ENCODE measurements at regions not wholly inside any gene's neighbourhood (a gene's known extent, or its start where the extent isn't known, plus 50 kb on each side); places are given as distances from the start of the nearest gene placed in this dataset.
"Not testable (repeated sequence)": the region's sequence is repeated elsewhere in the genome, so short reads cannot be mapped to it uniquely, and the experiment has no call there.

GRCh38 chr11:34750692-34751405 lies 130.0 kb downstream of the EHF start:
- DNase-seq, result no peak

DNA sequence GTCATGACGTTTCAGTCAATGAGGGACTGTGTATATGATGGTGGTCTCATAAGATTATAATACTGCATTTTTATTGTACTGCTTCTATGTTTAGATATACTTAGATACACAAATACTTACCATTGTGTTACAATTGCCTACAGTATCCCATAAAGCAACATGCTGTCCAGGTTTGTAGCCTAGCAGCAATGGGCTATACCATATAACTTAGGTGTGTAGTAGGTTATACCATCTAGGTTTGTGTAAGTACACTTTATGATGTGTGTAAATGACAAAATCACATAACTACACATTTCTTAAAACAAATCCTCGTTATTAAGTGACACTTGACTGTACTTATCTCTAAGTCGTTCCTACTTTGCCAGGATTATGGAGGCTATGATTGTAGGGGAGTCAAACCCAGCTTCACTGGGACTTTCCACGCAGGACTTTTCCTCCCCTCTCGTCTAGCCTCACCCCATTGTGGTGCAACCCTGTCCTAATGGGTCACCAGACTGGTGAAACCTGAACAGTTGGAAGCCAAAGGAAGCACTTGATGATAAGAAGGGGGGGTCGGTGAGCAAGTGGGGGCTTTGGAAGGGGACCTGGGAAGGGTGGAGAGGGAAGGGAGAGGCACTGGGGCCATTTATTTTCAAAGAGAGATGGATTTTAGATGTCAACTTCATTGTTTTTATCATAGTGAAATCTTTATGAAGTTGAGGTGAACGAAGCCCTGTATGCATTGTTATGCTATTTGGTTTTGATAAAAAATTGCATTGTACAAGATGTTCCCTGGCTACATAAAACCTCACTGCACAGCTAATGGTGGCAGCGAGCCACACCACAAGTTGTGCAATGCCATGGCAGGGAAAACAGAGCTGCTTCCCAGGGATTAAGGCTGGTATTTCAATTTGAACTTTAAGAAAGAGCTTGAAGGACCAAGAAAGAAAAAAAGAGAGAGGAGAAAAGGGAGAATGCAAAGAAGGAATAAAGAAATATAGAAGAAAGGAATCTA lies 129.1 kb downstream of the EHF start:
- DNase-seq, result no peak

GRCh38 chr11:34748036-34748435 lies 127.1 kb downstream of the EHF start:
- DNase-seq, result no peak

DNA sequence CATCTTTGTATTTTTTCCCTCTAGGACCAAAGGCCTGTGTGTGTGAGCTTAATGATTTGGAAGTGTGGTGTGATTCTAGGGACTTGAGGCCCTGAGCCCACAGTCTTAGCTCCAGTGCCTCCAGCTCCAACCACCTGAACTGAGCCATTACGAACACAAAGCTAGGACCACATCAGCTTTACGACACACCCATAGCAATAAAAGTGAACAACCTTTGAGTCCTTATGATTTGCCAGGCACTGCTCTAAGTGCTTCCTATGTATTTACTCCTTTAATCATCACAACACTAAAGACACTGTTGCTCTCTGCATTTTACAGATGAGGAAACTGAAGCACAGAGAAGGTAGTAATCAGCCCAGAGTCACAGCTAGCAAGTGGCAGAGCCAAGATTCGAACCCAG lies 126.4 kb downstream of the EHF start:
- DNase-seq, result no peak

GRCh38 chr11:34745195-34745594 lies 124.3 kb downstream of the EHF start:
- no peak for DNase-seq

DNA sequence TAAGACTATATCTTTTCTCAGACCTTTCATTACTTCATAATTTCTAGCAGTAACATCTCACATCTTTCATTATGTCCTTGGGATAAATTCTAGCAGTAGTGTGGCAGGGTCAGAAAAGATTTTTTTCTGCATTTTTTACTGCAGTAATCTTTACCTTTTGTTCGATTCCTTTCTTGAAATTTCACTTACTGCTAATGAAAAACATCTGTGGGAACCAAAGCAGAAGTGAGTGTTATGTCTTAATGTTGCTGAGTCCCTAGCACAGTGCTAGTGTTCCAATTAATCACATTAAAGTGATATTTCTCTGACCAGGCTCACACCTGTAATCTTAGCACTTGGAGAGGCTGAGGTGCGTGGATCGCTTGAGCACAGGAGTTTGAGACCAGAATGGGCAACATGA lies 123.6 kb downstream of the EHF start:
- DNase-seq, result no peak

- DNase-seq, result no peak
Observed at GRCh38 chr11:34738237-34738636, 117.3 kb downstream of the EHF start.

- peak; percentile 3 to 39 for DNase-seq
Observed at GRCh38 chr11:34732831-34733230, 111.9 kb downstream of the EHF start.

GRCh38 chr11:34731603-34732002 lies 110.7 kb downstream of the EHF start:
- no peak for DNase-seq

DNA sequence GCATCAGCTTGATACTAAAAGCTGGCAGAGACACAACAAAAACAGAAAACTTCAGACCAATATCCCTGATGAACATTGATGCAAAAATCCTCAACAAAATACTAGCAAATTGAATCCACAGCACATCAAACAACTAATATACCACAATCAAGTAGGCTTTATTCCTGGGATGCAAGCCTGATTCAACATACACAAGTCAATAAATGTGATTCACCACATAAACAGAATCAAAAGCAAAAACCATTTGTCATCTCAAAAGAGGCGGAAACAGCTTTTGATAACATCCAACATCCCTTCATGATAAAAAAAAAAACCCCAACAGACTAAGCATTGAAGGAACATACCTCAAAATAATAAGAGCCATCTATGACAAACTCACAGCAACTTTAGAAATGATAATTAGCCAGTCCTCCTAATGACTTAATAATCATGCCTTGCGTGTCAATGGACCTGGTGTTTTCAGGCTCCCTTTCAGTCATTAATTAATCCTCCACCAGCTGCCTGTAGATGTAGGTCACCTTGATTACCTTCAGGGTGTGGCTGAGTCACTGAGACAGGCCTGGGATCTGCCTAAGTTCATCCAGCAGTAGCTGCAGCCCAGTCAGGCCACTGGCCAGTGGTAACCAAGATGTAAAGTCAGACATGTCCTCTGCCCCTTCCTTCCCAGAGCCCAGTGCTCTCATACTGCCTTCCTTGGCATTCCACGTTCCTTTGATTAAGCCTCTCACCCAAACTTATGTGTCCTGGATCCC lies 109.8 kb downstream of the EHF start:
- no peak for DNase-seq

DNA sequence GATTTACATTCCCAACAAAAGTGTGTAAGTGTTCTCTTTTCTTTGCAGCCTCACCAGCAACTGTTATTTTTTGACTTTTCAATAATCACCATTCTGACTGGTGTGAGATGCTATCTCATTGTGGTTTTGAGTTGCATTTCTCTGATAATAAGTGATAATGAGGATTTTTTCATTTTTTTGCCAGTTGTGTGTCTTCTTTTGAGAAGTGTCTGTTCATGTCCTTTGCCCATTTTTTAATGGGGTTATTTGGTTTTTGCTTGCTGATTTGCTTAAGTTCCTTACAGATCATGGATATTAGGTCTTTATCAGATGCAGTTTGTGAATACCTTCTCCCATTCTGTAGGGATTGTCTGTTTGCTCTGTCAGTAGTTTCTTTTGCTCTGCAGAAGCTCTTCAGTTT lies 107.7 kb downstream of the EHF start:
- DNase-seq, result no peak

GRCh38 chr11:34727228-34727737 lies 106.4 kb downstream of the EHF start:
- no peak for DNase-seq

DNA sequence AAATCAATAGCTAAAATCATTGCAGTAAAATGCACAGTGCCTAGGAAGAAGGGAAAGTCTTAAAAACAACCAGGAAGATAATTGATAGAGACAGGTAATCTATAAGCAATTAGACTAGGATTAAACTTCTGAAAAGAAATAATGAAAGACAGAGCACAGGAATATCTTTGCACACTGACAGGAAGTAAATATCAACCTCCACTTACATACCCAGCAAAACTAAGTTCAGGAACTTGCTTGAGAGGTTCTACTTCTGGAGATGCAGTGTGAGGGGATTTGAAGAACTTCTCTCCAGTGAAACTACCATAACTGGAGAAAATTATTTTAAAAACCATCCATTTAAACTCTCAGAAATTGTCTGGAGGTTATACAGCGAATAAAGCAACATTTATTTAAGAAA lies 104.1 kb downstream of the EHF start:
- no peak for DNase-seq

DNA sequence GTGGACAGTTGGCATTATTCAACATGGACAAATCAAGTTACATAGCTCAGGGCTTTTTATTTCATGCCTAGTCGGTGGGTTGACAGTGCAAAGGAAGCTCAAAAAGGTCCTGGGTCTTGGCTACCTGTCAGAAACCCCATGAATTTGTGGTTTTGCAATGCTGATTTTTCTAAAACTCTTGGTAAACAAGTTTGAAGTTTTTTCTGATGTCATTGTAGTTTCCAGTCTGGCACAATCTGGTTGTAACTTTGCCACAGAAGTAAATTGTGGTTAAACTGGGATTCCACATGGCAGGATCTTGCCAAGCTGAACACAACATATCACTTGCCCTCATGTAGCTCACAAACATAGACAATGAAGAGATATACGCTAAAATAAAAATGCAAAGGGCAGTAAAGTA lies 100.8 kb downstream of the EHF start:
- DNase-seq, result no peak

DNA sequence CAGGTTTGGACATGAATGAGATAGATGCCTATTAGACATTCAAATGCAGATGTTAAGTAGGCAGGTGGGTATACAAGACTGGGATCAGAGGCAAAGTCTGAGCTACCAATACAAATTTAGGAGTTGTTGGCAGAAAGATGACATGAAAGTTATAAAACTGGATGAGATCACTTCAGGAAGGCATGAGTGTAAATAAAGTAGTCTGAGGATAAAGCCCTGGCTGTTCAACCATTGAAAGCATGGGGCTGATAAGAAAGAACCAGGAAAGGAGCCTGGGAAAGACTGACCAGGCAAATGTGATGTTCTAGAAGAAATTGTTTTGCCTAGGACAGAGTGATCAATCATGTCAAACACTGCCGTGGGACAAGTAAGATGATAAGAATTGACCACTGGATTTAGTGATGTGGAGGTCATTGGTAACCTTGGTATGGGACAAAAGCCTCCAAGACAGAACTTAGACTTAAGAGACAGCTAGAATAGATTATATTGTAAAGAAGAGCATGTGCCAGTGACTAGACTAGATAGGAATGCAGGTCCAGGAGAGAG lies 98.5 kb downstream of the EHF start:
- DNase-seq, result no peak

GRCh38 chr11:34713631-34714030 lies 92.7 kb downstream of the EHF start:
- not testable (repeated sequence) for DNase-seq

Data from NCI-H2081 (cell line).